RWPE2 (cell line): ENCODE measurements at regions not wholly inside any gene's neighbourhood (a gene's known extent, or its start where the extent isn't known, plus 50 kb on each side); places are given as distances from the start of the nearest gene placed in this dataset.
"Not testable (repeated sequence)": the region's sequence is repeated elsewhere in the genome, so short reads cannot be mapped to it uniquely, and the experiment has no call there.

ENCODE experiments used
- ATAC-seq: fragments of 200-7000 bp; cut with Tn5 transposase; 3 replicates; pipeline ENCODE4 v1.9.1; 2021; ENCODE audit warnings: low read depth
- DNase-seq: peaks from one replicate; pipeline ENCODE4 v3.0.0-alpha.2; 2020; ENCODE audit warnings: low spot score
- H3K27ac ChIP-seq: fragments of 450-650 bp; 2 replicates; pipeline ENCODE4 v1.5.1; 2017; ENCODE audit warnings: mild to moderate bottlenecking; ENCODE audit not compliant: poor library complexity, severe bottlenecking
- H3K27me3 ChIP-seq: fragments of 250-450 bp; sonication (Bioruptor Pico); 2 replicates; pipeline ENCODE4 v1.5.1; 2021; ENCODE audit warnings: mild to moderate bottlenecking, moderate library complexity; ENCODE audit not compliant: insufficient read depth, poor library complexity, severe bottlenecking
- H3K36me3 ChIP-seq: fragments of 250-450 bp; sonication (Bioruptor Pico); 2 replicates; pipeline ENCODE4 v1.5.1; 2020; ENCODE audit warnings: low read depth, mild to moderate bottlenecking, moderate library complexity
- H3K4me1 ChIP-seq: fragments of 250-450 bp; sonication (Bioruptor Pico); 2 replicates; pipeline ENCODE4 v1.5.1; 2021; ENCODE audit warnings: mild to moderate bottlenecking, moderate library complexity; ENCODE audit not compliant: insufficient read depth, poor library complexity, severe bottlenecking
- H3K4me3 ChIP-seq: fragments of 250-450 bp; sonication (Bioruptor Pico); 2 replicates; pipeline ENCODE4 v1.5.1; 2021; ENCODE audit warnings: mild to moderate bottlenecking, moderate library complexity; ENCODE audit not compliant: severe bottlenecking
- H3K9me3 ChIP-seq: fragments of 250-450 bp; sonication (Bioruptor Pico); 2 replicates; pipeline ENCODE4 v1.5.1; 2021; ENCODE audit warnings: mild to moderate bottlenecking, moderate library complexity; ENCODE audit not compliant: severe bottlenecking
- TF ChIP-seq, protein P1 (sequence below): fragments of 450-650 bp; IDR thresholded peaks from one replicate; pipeline ENCODE4 v1.5.1; 2017; ENCODE audit warnings: mild to moderate bottlenecking, moderate library complexity; ENCODE audit not compliant: poor library complexity, severe bottlenecking

DNA sequence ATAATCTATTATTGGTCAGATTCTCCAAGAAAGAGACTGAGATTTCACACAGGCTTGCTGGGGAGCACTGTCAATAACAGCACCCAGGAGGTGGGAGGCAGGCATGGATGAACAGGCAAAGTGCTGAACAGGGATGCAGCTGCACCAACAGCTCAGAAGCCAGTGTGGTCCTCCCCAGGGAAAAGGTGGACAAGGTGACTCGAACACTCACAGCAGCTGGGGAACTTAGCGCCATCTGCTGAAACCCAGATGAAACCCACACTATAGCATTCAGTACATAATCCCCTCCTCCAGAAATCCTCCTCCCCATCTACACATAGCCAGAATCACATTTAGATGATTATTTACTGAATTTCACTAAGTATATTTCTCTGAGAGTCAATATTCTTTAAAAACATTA is 255.2 kb upstream of the WSB1 start:
- Histone ChIP-seq H3K36me3 (no peaks in the 10 kb centered on the region), H3K9me3 (no peaks in the 10 kb centered on the region), H3K4me3 (no peak overlapping the region), H3K4me1 (no peaks in the 10 kb centered on the region), H3K27me3 (no peaks in the 10 kb centered on the region), H3K27ac (no peak overlapping the region)
- ATAC-seq: no peak
- TF ChIP-seq, protein P1, sequence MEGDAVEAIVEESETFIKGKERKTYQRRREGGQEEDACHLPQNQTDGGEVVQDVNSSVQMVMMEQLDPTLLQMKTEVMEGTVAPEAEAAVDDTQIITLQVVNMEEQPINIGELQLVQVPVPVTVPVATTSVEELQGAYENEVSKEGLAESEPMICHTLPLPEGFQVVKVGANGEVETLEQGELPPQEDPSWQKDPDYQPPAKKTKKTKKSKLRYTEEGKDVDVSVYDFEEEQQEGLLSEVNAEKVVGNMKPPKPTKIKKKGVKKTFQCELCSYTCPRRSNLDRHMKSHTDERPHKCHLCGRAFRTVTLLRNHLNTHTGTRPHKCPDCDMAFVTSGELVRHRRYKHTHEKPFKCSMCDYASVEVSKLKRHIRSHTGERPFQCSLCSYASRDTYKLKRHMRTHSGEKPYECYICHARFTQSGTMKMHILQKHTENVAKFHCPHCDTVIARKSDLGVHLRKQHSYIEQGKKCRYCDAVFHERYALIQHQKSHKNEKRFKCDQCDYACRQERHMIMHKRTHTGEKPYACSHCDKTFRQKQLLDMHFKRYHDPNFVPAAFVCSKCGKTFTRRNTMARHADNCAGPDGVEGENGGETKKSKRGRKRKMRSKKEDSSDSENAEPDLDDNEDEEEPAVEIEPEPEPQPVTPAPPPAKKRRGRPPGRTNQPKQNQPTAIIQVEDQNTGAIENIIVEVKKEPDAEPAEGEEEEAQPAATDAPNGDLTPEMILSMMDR: no peak
- DNase-seq: no peak

DNA sequence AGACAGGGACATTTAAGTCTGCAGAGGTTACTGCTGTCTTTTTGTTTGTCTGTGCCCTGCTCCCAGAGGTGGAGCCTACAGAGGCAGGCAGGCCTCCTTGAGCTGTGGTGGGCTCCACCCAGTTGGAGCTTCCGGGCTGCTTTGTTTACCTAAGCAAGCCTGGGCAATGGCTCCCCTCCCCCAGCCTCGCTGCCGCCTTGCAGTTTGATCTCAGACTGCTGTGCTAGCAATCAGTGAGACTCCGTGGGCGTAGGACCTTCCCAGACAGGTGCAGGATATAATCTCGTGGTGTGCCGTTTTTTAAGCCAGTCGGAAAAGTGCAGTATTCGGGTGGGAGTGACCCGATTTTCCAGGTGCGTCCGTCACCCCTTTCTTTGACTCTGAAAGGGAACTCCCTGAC is 248.9 kb upstream of the WSB1 start:
- not testable (repeated sequence) for H3K27ac ChIP-seq, H3K27me3 ChIP-seq, ATAC-seq, H3K4me3 ChIP-seq, H3K36me3 ChIP-seq, DNase-seq, H3K9me3 ChIP-seq, H3K4me1 ChIP-seq

DNA sequence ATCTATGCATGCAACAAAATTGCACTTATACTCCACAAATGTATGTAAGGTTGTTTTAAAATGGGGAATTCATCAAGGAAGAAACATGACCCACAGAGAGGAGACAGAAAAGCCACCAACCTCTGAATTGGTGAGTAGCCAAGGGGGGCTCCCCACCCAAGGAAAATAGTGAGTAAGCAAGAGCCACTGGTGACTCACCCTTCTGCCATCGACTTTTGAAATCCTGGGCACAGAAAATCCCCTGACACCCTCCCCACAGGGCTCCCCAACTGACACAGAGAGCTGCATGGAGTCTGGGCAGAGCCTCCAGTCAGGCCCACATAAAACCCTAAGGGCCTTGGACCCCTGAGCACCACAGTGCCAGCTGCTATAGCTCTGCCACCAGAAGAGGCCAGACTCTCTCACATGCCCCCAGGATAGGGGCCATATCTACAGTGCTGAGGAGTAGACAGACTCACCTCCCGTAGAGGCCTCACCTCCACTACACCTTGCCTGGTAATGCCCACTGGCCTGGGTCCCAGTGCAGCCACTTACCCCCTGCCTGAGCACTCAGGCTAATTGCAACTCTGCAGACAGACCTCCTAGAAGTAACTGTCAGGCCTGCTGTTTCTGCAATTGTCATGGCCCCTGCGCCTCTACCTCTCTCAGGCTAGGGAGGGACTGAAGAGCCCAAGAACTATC is 244.7 kb upstream of the WSB1 start:
- DNase-seq (no peak), ATAC-seq (peak; percentile 45; the same call in 2 of the 3 replicates)
- Histone ChIP-seq H3K4me1 (no peaks in the 10 kb centered on the region), H3K27ac (no peak overlapping the region), H3K4me3 (no peak overlapping the region), H3K36me3 (no peaks in the 10 kb centered on the region), H3K9me3 (no peaks in the 10 kb centered on the region), H3K27me3 (no peaks in the 10 kb centered on the region)
- TF ChIP-seq, protein P1: no peak

DNA sequence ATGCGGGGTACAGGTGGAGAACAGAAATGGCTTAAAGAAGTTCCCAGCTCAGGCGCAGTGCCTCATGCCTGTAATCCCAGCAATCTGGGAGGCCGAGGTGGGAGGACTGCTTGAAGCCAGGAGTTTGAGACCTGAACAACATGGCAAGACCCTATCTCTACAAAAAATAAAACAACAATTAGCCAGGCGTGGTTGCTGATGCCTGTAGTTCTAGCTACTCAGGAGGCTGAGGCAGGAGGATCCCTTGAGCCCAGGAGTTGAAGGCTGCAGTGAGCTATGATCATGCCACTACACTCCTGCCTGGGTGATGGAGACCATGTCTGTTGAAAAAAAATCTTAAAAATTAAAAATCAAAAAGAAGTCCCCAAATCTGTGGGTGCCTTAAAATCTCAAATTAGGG is 228.3 kb upstream of the WSB1 start:
- H3K36me3 ChIP-seq: no peaks in the 10 kb centered on the region
- no peaks in the 10 kb centered on the region for H3K9me3 ChIP-seq

DNA sequence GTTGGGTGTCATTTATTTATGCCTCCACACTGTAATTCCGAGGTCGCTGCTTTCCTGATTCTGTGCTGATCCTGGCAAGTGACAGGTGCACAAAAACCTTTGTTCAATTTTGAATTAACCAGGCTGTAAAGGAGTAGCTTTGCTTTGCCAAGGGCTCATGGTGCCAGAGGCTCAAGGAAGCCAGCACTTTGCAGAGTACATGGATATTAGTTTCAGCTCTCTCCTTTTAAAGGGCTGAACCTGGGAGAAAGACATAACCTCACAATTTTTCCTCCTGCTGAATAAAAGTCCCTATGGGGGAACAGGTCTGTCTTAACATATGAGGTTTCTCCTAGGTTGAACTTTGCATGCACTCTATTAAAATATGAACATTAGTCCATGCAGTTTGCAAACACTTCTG is 227.6 kb upstream of the WSB1 start:
- ATAC-seq (no peak), DNase-seq (no peak)
- Histone ChIP-seq H3K27ac (no peak overlapping the region), H3K9me3 (no peaks in the 10 kb centered on the region), H3K27me3 (peaks cover 4% of the 10 kb centered on the region), H3K4me1 (no peaks in the 10 kb centered on the region), H3K36me3 (no peaks in the 10 kb centered on the region), H3K4me3 (no peak overlapping the region)
- TF ChIP-seq, protein P1: no peak

More for the DNA sequence above, 228.3 kb upstream of the WSB1 start:
- H3K4me3 ChIP-seq: no peak overlapping the region
- DNase-seq (no peak), ATAC-seq (no peak)
- no peak overlapping the region for H3K27ac ChIP-seq
- no peaks in the 10 kb centered on the region for H3K4me1 ChIP-seq
- TF ChIP-seq, protein P1: no peak
- H3K27me3 ChIP-seq: peaks cover 4% of the 10 kb centered on the region
